Lower leg skin (tissue), 4 donors: ENCODE measurements at regions not wholly inside any gene's neighbourhood (a gene's known extent, or its start where the extent isn't known, plus 50 kb on each side); places are given as distances from the start of the nearest gene placed in this dataset.

Experiments used
- DNase-seq, 2 donors: peaks; one replicate each; pipeline ENCODE4 v3.0.0-alpha.2; 2019; ENCODE audit warnings: low spot score in 2 of 2
- H3K4me3 ChIP-seq: fragments of 200-600 bp; sonication (generic); 2 replicates; pipeline ENCODE4 v1.5.1; 2017; ENCODE audit warnings: mild to moderate bottlenecking, low read depth; ENCODE audit not compliant: poor library complexity, severe bottlenecking
- CTCF ChIP-seq, 3 donors: fragments of 450-650 bp; IDR thresholded peaks; one replicate each; pipeline ENCODE4 v1.5.1; 2016; ENCODE audit warnings: antibody characterized with exemption in 3 of 3, mild to moderate bottlenecking in 3 of 3, moderate library complexity in 2 of 3
- POLR2A ChIP-seq, 2 donors: fragments of 450-650 bp; IDR thresholded peaks; one replicate each; pipeline ENCODE4 v1.6.1; 2016 to 2017; ENCODE audit warnings: antibody characterized with exemption in 2 of 2, mild to moderate bottlenecking in 1 of 2, moderate library complexity in 1 of 2
- WGBS, 2 donors: methylation state at CpG; one replicate each; pipeline ENCODE4 v1.1.5; 2018; 5-methylcytosine and 5-hydroxymethylcytosine counted together
- intact Hi-C: fragments of 100-400 bp; cut with DNase I; formaldehyde crosslinking; loops from one replicate; pipeline ENCODE4 v1.15.0; 2023; ENCODE audit warnings: low total_unique reads

DNA sequence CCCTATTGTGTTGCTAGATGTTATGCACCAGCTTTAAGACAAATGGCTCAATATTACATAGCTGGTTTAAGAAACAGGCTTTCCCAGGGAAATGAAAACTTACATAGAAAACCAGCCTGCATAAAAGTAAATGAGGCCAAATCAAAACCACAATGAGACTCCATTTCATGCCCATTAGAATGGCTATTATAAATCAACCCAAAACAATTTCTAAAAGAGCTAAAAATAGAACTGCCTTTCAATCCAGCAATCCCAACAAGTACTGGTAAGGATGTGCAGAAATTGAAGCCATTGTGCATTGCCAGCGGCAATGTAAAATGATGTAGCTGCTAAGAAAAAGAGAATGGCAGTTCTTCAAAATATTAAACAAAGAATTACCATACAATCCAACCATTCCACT lies 1170.0 kb upstream of the CDH9 start:
- no peak overlapping the region for H3K4me3 ChIP-seq
- WGBS, 2 donors = 77 to 82% methylated on average over 1 of the region's 1 CpG
- DNase-seq = no peak
- TF ChIP-seq CTCF (IDR thresholded peaks at IDR 0.05) = no peak
- no peak for TF ChIP-seq POLR2A (IDR thresholded peaks at IDR 0.05)
- intact Hi-C loops = no loop called here

- no peak for DNase-seq
- TF ChIP-seq CTCF (IDR thresholded peaks at IDR 0.05) (no peak), POLR2A (IDR thresholded peaks at IDR 0.05) (no peak)
- intact Hi-C loops = no loop called here
- H3K4me3 ChIP-seq = no peak overlapping the region
- 26 to 35% methylated on average over 2 of the region's 2 CpGs for WGBS, 2 donors
Observed at GRCh38 chr5:28190011-28190410, 1151.6 kb upstream of the CDH9 start.

DNA sequence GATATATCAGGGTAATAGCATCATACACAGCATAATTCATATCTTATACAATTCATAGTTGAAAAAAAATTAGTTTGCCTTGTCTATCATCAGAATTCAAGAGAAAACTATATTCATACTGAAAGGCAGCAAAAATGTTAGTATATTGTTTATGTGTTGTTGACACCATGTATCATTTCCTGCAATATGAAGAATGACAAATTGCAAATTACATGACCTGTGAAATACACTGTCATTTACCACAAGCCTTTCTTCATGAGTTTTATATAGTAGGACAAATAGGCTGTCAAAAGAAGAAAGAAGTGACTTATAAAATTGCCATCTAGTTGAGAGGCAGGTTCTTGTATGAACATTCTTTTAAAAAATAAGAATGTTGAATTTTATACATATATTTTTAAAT lies 1136.3 kb upstream of the CDH9 start:
- H3K4me3 ChIP-seq = no peak overlapping the region
- TF ChIP-seq CTCF (IDR thresholded peaks at IDR 0.05) (no peak), POLR2A (IDR thresholded peaks at IDR 0.05) (no peak)
- intact Hi-C loops = no loop called here
- no peak for DNase-seq

GRCh38 chr5:28165096-28165495 lies 1126.7 kb upstream of the CDH9 start:
- 51% methylated on average over 5 of the region's 5 CpGs for WGBS, 2 donors
- H3K4me3 ChIP-seq = no peak overlapping the region
- intact Hi-C loops = no loop called here
- TF ChIP-seq CTCF (IDR thresholded peaks at IDR 0.05) (no peak), POLR2A (IDR thresholded peaks at IDR 0.05) (no peak)
- DNase-seq = no peak

DNA sequence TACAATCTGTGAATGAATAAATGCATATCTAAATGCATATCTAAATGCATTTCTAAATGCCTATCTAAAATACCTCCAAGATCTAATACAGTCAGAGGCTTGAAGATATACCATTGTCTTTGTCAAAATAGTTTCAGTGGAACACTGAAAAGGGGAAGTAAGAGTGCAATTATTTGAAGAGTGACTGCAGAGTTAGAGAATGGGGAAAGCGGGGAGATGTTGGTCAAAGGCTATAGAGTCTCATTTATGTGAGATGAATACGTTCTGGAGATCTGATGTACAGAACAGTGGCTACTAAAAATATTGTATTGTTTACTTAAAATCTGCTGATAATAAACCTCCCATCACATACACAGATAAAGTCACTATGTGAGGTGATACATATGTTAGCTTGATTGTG lies 1126.2 kb upstream of the CDH9 start:
- DNase-seq = no peak
- intact Hi-C loops = no loop called here
- TF ChIP-seq CTCF (IDR thresholded peaks at IDR 0.05) (no peak), POLR2A (IDR thresholded peaks at IDR 0.05) (no peak)
- no peak overlapping the region for H3K4me3 ChIP-seq
- 83 to 85% methylated on average over 2 of the region's 2 CpGs for WGBS, 2 donors

DNA sequence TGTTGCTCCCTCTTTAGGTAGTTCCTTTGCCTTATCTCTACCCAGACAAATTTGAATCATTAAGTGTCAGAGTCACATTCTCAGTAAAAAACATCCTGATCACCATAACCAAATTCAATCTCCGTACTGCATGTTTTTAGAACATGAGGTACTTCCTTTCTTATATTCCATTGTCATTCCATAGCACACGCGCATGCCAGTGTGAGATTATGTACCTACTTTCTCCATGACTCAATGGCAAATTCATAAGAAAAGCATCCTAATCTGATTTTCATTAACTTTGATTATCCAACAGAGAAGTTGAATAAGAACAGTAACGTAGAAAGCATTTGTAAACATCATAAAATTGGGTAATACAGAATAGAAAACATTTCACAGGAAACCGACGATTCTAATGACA lies 1118.6 kb upstream of the CDH9 start:
- WGBS, 2 donors = 82% methylated on average over 6 of the region's 6 CpGs
- intact Hi-C loops = no loop called here
- no peak for TF ChIP-seq POLR2A (IDR thresholded peaks at IDR 0.05)
- no peak overlapping the region for H3K4me3 ChIP-seq
- no peak for DNase-seq
